ENCODE measurements at regions not wholly inside any gene's neighbourhood (a gene's known extent, or its start where the extent isn't known, plus 50 kb on each side); places are given as distances from the start of the nearest gene placed in this dataset.

- no peak for TF ChIP-seq MXD4 (CRISPR knock-in tag; IDR thresholded peaks at IDR 0.05; ENCODE audit: borderline replicate concordance)
- no peak for TF ChIP-seq JUN (CRISPR knock-in tag; IDR thresholded peaks at IDR 0.05)
- TF ChIP-seq NR1H2 (CRISPR knock-in tag; IDR thresholded peaks at IDR 0.05) = no peak
- no peak for TF ChIP-seq CTCF (IDR thresholded peaks at IDR 0.05)
- TF ChIP-seq SP1 (CRISPR knock-in tag; conservative IDR thresholded peaks at IDR 0.05) = no peak
- no peak for TF ChIP-seq CREB1 (CRISPR knock-in tag; IDR thresholded peaks at IDR 0.05)
- TF ChIP-seq, protein P1, sequence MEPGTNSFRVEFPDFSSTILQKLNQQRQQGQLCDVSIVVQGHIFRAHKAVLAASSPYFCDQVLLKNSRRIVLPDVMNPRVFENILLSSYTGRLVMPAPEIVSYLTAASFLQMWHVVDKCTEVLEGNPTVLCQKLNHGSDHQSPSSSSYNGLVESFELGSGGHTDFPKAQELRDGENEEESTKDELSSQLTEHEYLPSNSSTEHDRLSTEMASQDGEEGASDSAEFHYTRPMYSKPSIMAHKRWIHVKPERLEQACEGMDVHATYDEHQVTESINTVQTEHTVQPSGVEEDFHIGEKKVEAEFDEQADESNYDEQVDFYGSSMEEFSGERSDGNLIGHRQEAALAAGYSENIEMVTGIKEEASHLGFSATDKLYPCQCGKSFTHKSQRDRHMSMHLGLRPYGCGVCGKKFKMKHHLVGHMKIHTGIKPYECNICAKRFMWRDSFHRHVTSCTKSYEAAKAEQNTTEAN (CRISPR knock-in tag; IDR thresholded peaks at IDR 0.05) = no peak
- TF ChIP-seq ATF3 (CRISPR knock-in tag; conservative IDR thresholded peaks at IDR 0.05) = no peak
- no peak for TF ChIP-seq KAT7 (CRISPR knock-in tag; IDR thresholded peaks at IDR 0.05; ENCODE audit: borderline replicate concordance)
- no peak for TF ChIP-seq ZNF512 (CRISPR knock-in tag; IDR thresholded peaks at IDR 0.05; ENCODE audit: borderline replicate concordance)
- TF ChIP-seq ATF1 (CRISPR knock-in tag; IDR thresholded peaks at IDR 0.05) = no peak
- TF ChIP-seq, protein P2, sequence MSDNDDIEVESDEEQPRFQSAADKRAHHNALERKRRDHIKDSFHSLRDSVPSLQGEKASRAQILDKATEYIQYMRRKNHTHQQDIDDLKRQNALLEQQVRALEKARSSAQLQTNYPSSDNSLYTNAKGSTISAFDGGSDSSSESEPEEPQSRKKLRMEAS (CRISPR knock-in tag; IDR thresholded peaks at IDR 0.05) = no peak
- TF ChIP-seq, protein P3, sequence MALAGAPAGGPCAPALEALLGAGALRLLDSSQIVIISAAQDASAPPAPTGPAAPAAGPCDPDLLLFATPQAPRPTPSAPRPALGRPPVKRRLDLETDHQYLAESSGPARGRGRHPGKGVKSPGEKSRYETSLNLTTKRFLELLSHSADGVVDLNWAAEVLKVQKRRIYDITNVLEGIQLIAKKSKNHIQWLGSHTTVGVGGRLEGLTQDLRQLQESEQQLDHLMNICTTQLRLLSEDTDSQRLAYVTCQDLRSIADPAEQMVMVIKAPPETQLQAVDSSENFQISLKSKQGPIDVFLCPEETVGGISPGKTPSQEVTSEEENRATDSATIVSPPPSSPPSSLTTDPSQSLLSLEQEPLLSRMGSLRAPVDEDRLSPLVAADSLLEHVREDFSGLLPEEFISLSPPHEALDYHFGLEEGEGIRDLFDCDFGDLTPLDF (CRISPR knock-in tag; IDR thresholded peaks at IDR 0.05) = no peak
These were observed 239.7 kb upstream of the KLF6 start for GRCh38 chr10:4024516-4025245.
